ENCODE measurements at regions not wholly inside any gene's neighbourhood (a gene's known extent, or its start where the extent isn't known, plus 50 kb on each side); places are given as distances from the start of the nearest gene placed in this dataset.

DNA sequence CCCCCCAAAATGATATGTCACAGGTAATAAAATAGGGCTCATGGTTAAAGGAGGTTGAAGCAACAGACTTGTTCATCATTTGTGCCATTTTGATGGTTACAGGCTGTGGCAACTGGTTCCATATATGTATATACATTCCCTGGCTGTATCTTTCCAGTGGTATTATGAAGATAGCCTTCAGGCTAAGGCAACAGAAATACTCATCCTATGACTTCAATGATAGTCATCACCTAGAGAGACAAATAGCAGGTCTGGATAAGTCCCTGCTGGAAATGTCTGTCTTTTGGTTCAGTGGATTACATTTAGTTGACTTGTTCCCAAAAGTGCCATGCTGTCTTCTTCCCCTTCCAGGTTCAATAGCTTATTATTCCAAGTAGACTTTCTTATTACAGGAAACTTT, 997.4 kb downstream of the FLRT2 start:
- TF ChIP-seq, protein P1, sequence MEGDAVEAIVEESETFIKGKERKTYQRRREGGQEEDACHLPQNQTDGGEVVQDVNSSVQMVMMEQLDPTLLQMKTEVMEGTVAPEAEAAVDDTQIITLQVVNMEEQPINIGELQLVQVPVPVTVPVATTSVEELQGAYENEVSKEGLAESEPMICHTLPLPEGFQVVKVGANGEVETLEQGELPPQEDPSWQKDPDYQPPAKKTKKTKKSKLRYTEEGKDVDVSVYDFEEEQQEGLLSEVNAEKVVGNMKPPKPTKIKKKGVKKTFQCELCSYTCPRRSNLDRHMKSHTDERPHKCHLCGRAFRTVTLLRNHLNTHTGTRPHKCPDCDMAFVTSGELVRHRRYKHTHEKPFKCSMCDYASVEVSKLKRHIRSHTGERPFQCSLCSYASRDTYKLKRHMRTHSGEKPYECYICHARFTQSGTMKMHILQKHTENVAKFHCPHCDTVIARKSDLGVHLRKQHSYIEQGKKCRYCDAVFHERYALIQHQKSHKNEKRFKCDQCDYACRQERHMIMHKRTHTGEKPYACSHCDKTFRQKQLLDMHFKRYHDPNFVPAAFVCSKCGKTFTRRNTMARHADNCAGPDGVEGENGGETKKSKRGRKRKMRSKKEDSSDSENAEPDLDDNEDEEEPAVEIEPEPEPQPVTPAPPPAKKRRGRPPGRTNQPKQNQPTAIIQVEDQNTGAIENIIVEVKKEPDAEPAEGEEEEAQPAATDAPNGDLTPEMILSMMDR (IDR thresholded peaks at IDR 0.05; ENCODE audit: low read depth, low read length): no peak
- TF ChIP-seq, protein P2, sequence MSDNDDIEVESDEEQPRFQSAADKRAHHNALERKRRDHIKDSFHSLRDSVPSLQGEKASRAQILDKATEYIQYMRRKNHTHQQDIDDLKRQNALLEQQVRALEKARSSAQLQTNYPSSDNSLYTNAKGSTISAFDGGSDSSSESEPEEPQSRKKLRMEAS (IDR thresholded peaks at IDR 0.05; ENCODE audit: low read depth, low read length): no peak
- no peak for TF ChIP-seq POLR2A (IDR thresholded peaks at IDR 0.05; ENCODE audit: extremely low read depth, insufficient read length)

Data from NB4 (cell line).